HepG2 (cell line): ENCODE measurements at regions not wholly inside any gene's neighbourhood (a gene's known extent, or its start where the extent isn't known, plus 50 kb on each side); places are given as distances from the start of the nearest gene placed in this dataset.

ENCODE experiments used
- CTCF ChIP-seq: sonication (generic); formaldehyde crosslinking; IDR thresholded peaks from 2 replicates; pipeline ENCODE4 v1.5.0; 2020; ENCODE audit warnings: mild to moderate bottlenecking, missing genetic modification reagents, moderate library complexity
- ZKSCAN5 ChIP-seq: sonication (generic); formaldehyde crosslinking; IDR thresholded peaks from 2 replicates; pipeline ENCODE4 v1.5.1; 2020; ENCODE audit warnings: mild to moderate bottlenecking, missing genetic modification reagents

GRCh38 chr4:41427306-41427882, 110.6 kb upstream of the LIMCH1 start:
- TF ChIP-seq ZKSCAN5 (CRISPR knock-in tag) (no peak), CTCF (no peak)
